HEK293 (cell line): ENCODE measurements at regions not wholly inside any gene's neighbourhood (a gene's known extent, or its start where the extent isn't known, plus 50 kb on each side); places are given as distances from the start of the nearest gene placed in this dataset.

Experiments
- CTCF ChIA-PET: fragments of 350-600 bp; formaldehyde crosslinking; extraction: SDS; loops from one replicate; lab custom pipeline; 2021; ENCODE audit warnings: antibody characterized with exemption; lab: Yijun Ruan, JAX
- POLR2A ChIA-PET: fragments of 300-600 bp; formaldehyde crosslinking; extraction: SDS; loops from one replicate; lab custom pipeline; 2020; ENCODE audit warnings: antibody characterized with exemption, inconsistent platforms; lab: Yijun Ruan, JAX
- H3K27ac ChIP-seq: fragments of 200-500 bp; sonication (Bioruptor generic); 2 replicates; pipeline ENCODE4 v1.5.1; 2014; ENCODE audit warnings: low read depth, low read length, control low read depth, inconsistent platforms; ENCODE audit errors: extremely low read depth
- H3K36me3 ChIP-seq, 2 experiments: fragments of 200-500 bp in 1 of 2; sonication (Bioruptor generic) in 1 of 2; 1 replicate in 1 of 2; 2 replicates in 1 of 2; pipeline ENCODE4 v1.5.1; 2014 to 2017; ENCODE audit warnings: inconsistent platforms in 2 of 2, low read length in 2 of 2; ENCODE audit not compliant: control insufficient read depth in 2 of 2, insufficient read depth in 1 of 2
- H3K4me1 ChIP-seq: fragments of 200-500 bp; sonication (Bioruptor generic); 2 replicates; pipeline ENCODE4 v1.5.1; 2014; ENCODE audit warnings: mild to moderate bottlenecking, low read length, inconsistent platforms; ENCODE audit not compliant: control insufficient read depth, insufficient read depth
- H3K4me3 ChIP-seq: 2 replicates; pipeline ENCODE4 v1.5.1; 2011; ENCODE audit warnings: low read depth, mild to moderate bottlenecking, control low read depth, low read length, moderate library complexity
- H3K9me3 ChIP-seq: fragments of 200-500 bp; sonication (Bioruptor generic); 2 replicates; pipeline ENCODE4 v1.5.1; 2014; ENCODE audit warnings: low read depth, low read length, inconsistent platforms; ENCODE audit not compliant: control insufficient read depth, insufficient read depth
- ELK4 ChIP-seq: IDR thresholded peaks from 2 replicates; pipeline ENCODE4 v1.6.1; 2011; ENCODE audit warnings: mild to moderate bottlenecking, low read depth, low read length, borderline replicate concordance
- GLI2 ChIP-seq: fragments of 450-650 bp; formaldehyde crosslinking; IDR thresholded peaks from 2 replicates; pipeline ENCODE4; 2017; ENCODE audit warnings: missing biosample characterization, missing genetic modification characterization, low read depth, borderline replicate concordance
- GLI4 ChIP-seq: fragments of 450-650 bp; formaldehyde crosslinking; IDR thresholded peaks from 2 replicates; pipeline ENCODE4 v1.5.1; 2016; ENCODE audit warnings: missing biosample characterization, missing genetic modification characterization
- KLF7 ChIP-seq: fragments of 450-650 bp; formaldehyde crosslinking; IDR thresholded peaks from 2 replicates; pipeline ENCODE4 v1.5.1; 2016; ENCODE audit warnings: missing biosample characterization, missing genetic modification characterization, borderline replicate concordance
- OSR2 ChIP-seq: fragments of 450-650 bp; formaldehyde crosslinking; IDR thresholded peaks from 2 replicates; pipeline ENCODE4 v1.5.1; 2016; ENCODE audit warnings: missing biosample characterization, missing genetic modification characterization
- OVOL3 ChIP-seq: fragments of 450-650 bp; formaldehyde crosslinking; IDR thresholded peaks from 2 replicates; pipeline ENCODE4 v1.5.1; 2016; ENCODE audit warnings: missing biosample characterization, missing genetic modification characterization
- PRDM6 ChIP-seq: fragments of 450-650 bp; formaldehyde crosslinking; IDR thresholded peaks from 2 replicates; pipeline ENCODE4 v1.5.1; 2017; ENCODE audit warnings: missing biosample characterization, missing genetic modification characterization
- SALL2 ChIP-seq: fragments of 450-650 bp; formaldehyde crosslinking; IDR thresholded peaks from 2 replicates; pipeline ENCODE4 v1.5.0; 2017; ENCODE audit warnings: missing biosample characterization, mild to moderate bottlenecking, missing genetic modification characterization, borderline replicate concordance
- TCF7L2 ChIP-seq: IDR thresholded peaks from 2 replicates; pipeline ENCODE4 v1.6.1; 2011; ENCODE audit warnings: low read depth, mild to moderate bottlenecking, inconsistent platforms, low read length, moderate library complexity, borderline replicate concordance
- TRIM28 ChIP-seq: IDR thresholded peaks from 2 replicates; pipeline ENCODE4 v1.6.1; 2011; ENCODE audit warnings: low read length, control low read depth, borderline replicate concordance
- YY1 ChIP-seq: fragments of 450-650 bp; formaldehyde crosslinking; IDR thresholded peaks from 2 replicates; pipeline ENCODE4 v1.5.1; 2018; ENCODE audit warnings: missing biosample characterization, missing genetic modification characterization
- ZBTB11 ChIP-seq: fragments of 450-650 bp; formaldehyde crosslinking; conservative IDR thresholded peaks from 2 replicates; pipeline ENCODE4 v1.5.1; 2016; ENCODE audit warnings: low read depth, missing biosample characterization, missing genetic modification characterization
- ZBTB20 ChIP-seq: fragments of 450-650 bp; formaldehyde crosslinking; IDR thresholded peaks from 2 replicates; pipeline ENCODE4 v1.5.1; 2016; ENCODE audit warnings: missing biosample characterization, missing genetic modification characterization
- ZFP69B ChIP-seq: fragments of 450-650 bp; formaldehyde crosslinking; IDR thresholded peaks from 2 replicates; pipeline ENCODE4 v1.5.1; 2016; ENCODE audit warnings: missing biosample characterization, missing genetic modification characterization
- ZNF114 ChIP-seq: fragments of 450-650 bp; formaldehyde crosslinking; IDR thresholded peaks from 2 replicates; pipeline ENCODE4 v1.5.0; 2017; ENCODE audit warnings: missing biosample characterization, missing genetic modification characterization
- ZNF132 ChIP-seq: fragments of 450-650 bp; formaldehyde crosslinking; IDR thresholded peaks from 2 replicates; pipeline ENCODE4 v1.5.1; 2017; ENCODE audit warnings: missing biosample characterization, missing genetic modification characterization, borderline replicate concordance
- ZNF133 ChIP-seq: fragments of 450-650 bp; formaldehyde crosslinking; IDR thresholded peaks from 2 replicates; pipeline ENCODE4 v1.5.1; 2016; ENCODE audit warnings: missing biosample characterization, missing genetic modification characterization
- ZNF155 ChIP-seq: fragments of 450-650 bp; formaldehyde crosslinking; IDR thresholded peaks from 2 replicates; pipeline ENCODE4 v1.5.1; 2016; ENCODE audit warnings: missing biosample characterization, missing genetic modification characterization
- ZNF157 ChIP-seq: fragments of 450-650 bp; formaldehyde crosslinking; IDR thresholded peaks from 2 replicates; pipeline ENCODE4 v1.5.1; 2016; ENCODE audit warnings: missing biosample characterization, missing genetic modification characterization
- ZNF202 ChIP-seq: fragments of 450-650 bp; formaldehyde crosslinking; IDR thresholded peaks from 2 replicates; pipeline ENCODE4 v1.5.1; 2016; ENCODE audit warnings: missing biosample characterization, missing genetic modification characterization, borderline replicate concordance
- ZNF223 ChIP-seq: fragments of 450-650 bp; formaldehyde crosslinking; IDR thresholded peaks from 2 replicates; pipeline ENCODE4 v1.5.1; 2016; ENCODE audit warnings: missing biosample characterization, missing genetic modification characterization
- ZNF311 ChIP-seq: fragments of 450-650 bp; formaldehyde crosslinking; IDR thresholded peaks from 2 replicates; pipeline ENCODE4 v1.5.1; 2017; ENCODE audit warnings: missing biosample characterization, missing genetic modification characterization, borderline replicate concordance
- ZNF501 ChIP-seq: fragments of 450-650 bp; formaldehyde crosslinking; IDR thresholded peaks from 2 replicates; pipeline ENCODE4 v1.5.1; 2016; ENCODE audit warnings: missing biosample characterization, missing genetic modification characterization
- ZNF549 ChIP-seq: fragments of 450-650 bp; IDR thresholded peaks from 2 replicates; pipeline ENCODE4 v1.5.1; 2018; ENCODE audit warnings: missing biosample characterization, missing genetic modification characterization, mild to moderate bottlenecking, inconsistent platforms, moderate library complexity
- ZNF623 ChIP-seq: fragments of 450-650 bp; formaldehyde crosslinking; IDR thresholded peaks from 2 replicates; pipeline ENCODE4 v1.5.1; 2016; ENCODE audit warnings: missing biosample characterization, missing genetic modification characterization
- ZNF629 ChIP-seq: fragments of 450-650 bp; formaldehyde crosslinking; IDR thresholded peaks from 2 replicates; pipeline ENCODE4 v1.5.1; 2017; ENCODE audit warnings: missing biosample characterization, missing genetic modification characterization
- ZNF704 ChIP-seq: fragments of 450-650 bp; formaldehyde crosslinking; IDR thresholded peaks from 2 replicates; pipeline ENCODE4 v1.5.1; 2016; ENCODE audit warnings: missing biosample characterization, missing genetic modification characterization
- ZNF768 ChIP-seq: fragments of 450-650 bp; formaldehyde crosslinking; IDR thresholded peaks from 2 replicates; pipeline ENCODE4 v1.5.1; 2018; ENCODE audit warnings: missing biosample characterization, mild to moderate bottlenecking, missing genetic modification characterization

- TF ChIP-seq ZNF704 (tag by site-specific recombination) (no peak), ZNF623 (tag by site-specific recombination) (no peak), ZNF629 (tag by site-specific recombination) (no peak)
Observed at GRCh38 chr12:46516933-46517578, 144.5 kb upstream of the SLC38A2 start (continued).

- H3K4me1 ChIP-seq = no peaks in the 10 kb centered on the region
- H3K27ac ChIP-seq = no peak overlapping the region
- H3K9me3 ChIP-seq = no peaks in the 10 kb centered on the region
- H3K4me3 ChIP-seq = no peak overlapping the region
- CTCF ChIA-PET = interaction anchor here (0.6 kb wide), 2 partner anchors 84 to 104 kb away, joined by 3 read pairs; no protein-coding TSS in a partner anchor
- POLR2A ChIA-PET = interaction anchor here (0.6 kb wide), 1 partner anchor 82 kb away, joined by 4 read pairs; no protein-coding TSS in a partner anchor
- TF ChIP-seq ELK4 = no peak
- TF ChIP-seq ZNF202 = no peak
- TF ChIP-seq ZNF549 = no peak
- no peak for TF ChIP-seq ZNF157
- no peak for TF ChIP-seq GLI2 (tag by site-specific recombination)
- TF ChIP-seq OSR2 (tag by site-specific recombination) = no peak
- TF ChIP-seq ZBTB11 (tag by site-specific recombination) = no peak
- TF ChIP-seq ZNF223 = no peak
- TF ChIP-seq SALL2 (tag by site-specific recombination) = no peak
- no peak for TF ChIP-seq GLI4 (tag by site-specific recombination)
- no peak for TF ChIP-seq KLF7 (tag by site-specific recombination)
- TF ChIP-seq ZBTB20 = no peak
- no peak for TF ChIP-seq ZNF114 (tag by site-specific recombination)
- no peak for TF ChIP-seq TRIM28
- no peak for TF ChIP-seq ZNF155 (tag by site-specific recombination)
- no peak for TF ChIP-seq ZFP69B (tag by site-specific recombination)
- no peaks in the 10 kb centered on the region for H3K36me3 ChIP-seq
Observed at GRCh38 chr12:46516238-46516932, 143.8 kb upstream of the SLC38A2 start.

GRCh38 chr12:46515829-46516228 lies 143.3 kb upstream of the SLC38A2 start:
- Histone ChIP-seq H3K4me1 (no peaks in the 10 kb centered on the region), H3K36me3 (no peaks in the 10 kb centered on the region), H3K9me3 (no peaks in the 10 kb centered on the region), H3K4me3 (no peak overlapping the region), H3K27ac (no peak overlapping the region)
- ChIA-PET CTCF (no interaction called here), POLR2A (no interaction called here)
- TF ChIP-seq TCF7L2 (no peak), ZNF114 (tag by site-specific recombination) (no peak), ZNF311 (no peak), OVOL3 (no peak), ZNF501 (tag by site-specific recombination) (no peak), ZNF768 (tag by site-specific recombination) (no peak), YY1 (no peak), ZNF133 (tag by site-specific recombination) (no peak), PRDM6 (tag by site-specific recombination) (no peak), ZNF132 (tag by site-specific recombination) (no peak)
